Neuronal stem cell (in vitro differentiated cells): ENCODE measurements at regions not wholly inside any gene's neighbourhood (a gene's known extent, or its start where the extent isn't known, plus 50 kb on each side); places are given as distances from the start of the nearest gene placed in this dataset.
A peak's percentile ranks its signal among the peaks of the same experiment; 100 is the strongest.

ENCODE experiments used
- DNase-seq: peaks from one replicate; pipeline ENCODE4 v3.0.0-alpha.2; 2013; ENCODE audit warnings: low spot score
- H2AFZ ChIP-seq: one replicate; pipeline ENCODE4 v1.6.1; 2013; ENCODE audit warnings: mild to moderate bottlenecking, low read length, inconsistent platforms
- H2AK5ac ChIP-seq: 2 replicates; pipeline ENCODE4 v1.6.1; 2013; ENCODE audit warnings: low read depth, mild to moderate bottlenecking, inconsistent platforms, low read length, moderate library complexity, mixed read lengths
- H2BK120ac ChIP-seq: 2 replicates; pipeline ENCODE4 v1.6.1; 2013; ENCODE audit warnings: low read depth, mild to moderate bottlenecking, inconsistent platforms, low read length, moderate library complexity, mixed read lengths
- H2BK12ac ChIP-seq: one replicate; pipeline ENCODE4 v1.6.1; 2013; ENCODE audit warnings: low read length, inconsistent platforms
- H2BK15ac ChIP-seq: 2 replicates; pipeline ENCODE4 v1.6.1; 2013; ENCODE audit warnings: mild to moderate bottlenecking, low read length, inconsistent platforms, mixed read lengths
- H2BK5ac ChIP-seq: one replicate; pipeline ENCODE4 v1.6.1; 2013; ENCODE audit warnings: inconsistent platforms, mild to moderate bottlenecking, low read length, moderate library complexity
- H3K14ac ChIP-seq: one replicate; pipeline ENCODE4 v1.6.1; 2013; ENCODE audit warnings: low read length, inconsistent platforms
- H3K18ac ChIP-seq: 2 replicates; pipeline ENCODE4 v1.6.1; 2013; ENCODE audit warnings: low read length, inconsistent platforms
- H3K23ac ChIP-seq: 2 replicates; pipeline ENCODE4 v1.6.1; 2013; ENCODE audit warnings: low read depth, mild to moderate bottlenecking, mixed read lengths, low read length, inconsistent platforms; ENCODE audit not compliant: poor library complexity
- H3K27ac ChIP-seq: replicated peaks from 3 replicates; pipeline ENCODE4 v1.5.1; 2013; ENCODE audit warnings: low read length, inconsistent platforms
- H3K27me3 ChIP-seq, 3 experiments: 2 replicates each; pipeline ENCODE4 v1.6.1; 2013; ENCODE audit warnings: low read length in 3 of 3, mild to moderate bottlenecking in 2 of 3, inconsistent platforms in 1 of 3, low read depth in 1 of 3, mixed read lengths in 1 of 3, moderate library complexity in 1 of 3; ENCODE audit not compliant: control insufficient read depth in 3 of 3, insufficient read depth in 3 of 3
- H3K36me3 ChIP-seq, 2 donors: replicated peaks in 1 of 2; 2 replicates each; pipeline ENCODE4 v1.6.1; 2013; ENCODE audit warnings: low read length in 2 of 2; ENCODE audit not compliant: control insufficient read depth in 2 of 2, insufficient read depth in 2 of 2
- H3K4ac ChIP-seq: 2 replicates; pipeline ENCODE4 v1.6.1; 2013; ENCODE audit warnings: inconsistent platforms, mild to moderate bottlenecking, low read length, moderate library complexity
- H3K4me1 ChIP-seq, 2 donors: 1 replicate in 1 of 2; 2 replicates in 1 of 2; pipeline ENCODE4 v1.6.1; 2013; ENCODE audit warnings: low read length in 2 of 2, low read depth in 1 of 2; ENCODE audit not compliant: control insufficient read depth in 2 of 2, insufficient read depth in 1 of 2
- H3K4me2 ChIP-seq: one replicate; pipeline ENCODE4 v1.6.1; 2013; ENCODE audit warnings: mild to moderate bottlenecking, low read length, inconsistent platforms; ENCODE audit not compliant: insufficient read depth, poor library complexity, severe bottlenecking
- H3K4me3 ChIP-seq, 2 donors: 2 replicates each; pipeline ENCODE4 v1.5.1; 2013; ENCODE audit warnings: low read length in 2 of 2, mild to moderate bottlenecking in 2 of 2, inconsistent platforms in 1 of 2, moderate library complexity in 1 of 2
- H3K79me1 ChIP-seq: one replicate; pipeline ENCODE4 v1.6.1; 2013; ENCODE audit warnings: low read depth, mild to moderate bottlenecking, inconsistent platforms, low read length, moderate library complexity
- H3K9ac ChIP-seq: one replicate; pipeline ENCODE4 v1.6.1; 2013; ENCODE audit warnings: mild to moderate bottlenecking, low read depth, low read length, inconsistent platforms; ENCODE audit not compliant: poor library complexity
- H3K9me3 ChIP-seq, 2 donors: replicated peaks in 1 of 2; 2 replicates each; pipeline versions ENCODE3 to v1.6.1; 2013; ENCODE audit warnings: low read length in 2 of 2, mild to moderate bottlenecking in 2 of 2, inconsistent platforms in 1 of 2, low read depth in 1 of 2, mixed read lengths in 1 of 2, moderate library complexity in 1 of 2; ENCODE audit not compliant: control insufficient read depth in 2 of 2, insufficient read depth in 1 of 2
- H4K8ac ChIP-seq: one replicate; pipeline ENCODE4 v1.6.1; 2013; ENCODE audit warnings: low read depth, mild to moderate bottlenecking, inconsistent platforms, low read length, moderate library complexity
- H4K91ac ChIP-seq: one replicate; pipeline ENCODE4 v1.6.1; 2013; ENCODE audit warnings: low read length, low read depth, mild to moderate bottlenecking, inconsistent platforms; ENCODE audit not compliant: poor library complexity
- WGBS, 2 donors: extraction: QIAGEN DNeasy Blood & Tissue Kit; methylation state at CpG; one replicate each; pipeline ENCODE4 v1.1.7; 2013; ENCODE audit warnings: missing lambda C conversion rate in 2 of 2, mixed read lengths in 1 of 2; ENCODE audit not compliant: insufficient read length in 2 of 2, insufficient replicate concordance in 1 of 2; ENCODE audit errors: extremely low coverage in 2 of 2; 5-methylcytosine and 5-hydroxymethylcytosine counted together

GRCh38 chr12:87784350-87784749, 244.9 kb downstream of the C12orf50 start:
- no peak overlapping the region for H3K27ac ChIP-seq
- no CpG with 5 or more reads among the region's 21 CpGs for WGBS, 2 donors
- H3K4me1 ChIP-seq = no peaks in the 10 kb centered on the region
- H3K9ac ChIP-seq = no peak overlapping the region
- peak overlapping the region; percentile 42 for H3K18ac ChIP-seq
- no peak overlapping the region for H3K23ac ChIP-seq
- no peak overlapping the region for H3K14ac ChIP-seq
- H2BK15ac ChIP-seq = no peak overlapping the region
- no peak overlapping the region for H2BK5ac ChIP-seq
- H3K79me1 ChIP-seq = no peaks in the 10 kb centered on the region
- no peak overlapping the region for H2BK120ac ChIP-seq
- DNase-seq = no peak
- no peak overlapping the region for H3K4me3 ChIP-seq
- no peaks in the 10 kb centered on the region for H3K9me3 ChIP-seq
- no peaks in the 10 kb centered on the region for H3K36me3 ChIP-seq
- no peak overlapping the region for H3K4ac ChIP-seq
- H2BK12ac ChIP-seq = no peak overlapping the region
- H2AK5ac ChIP-seq = no peak overlapping the region
- no peak overlapping the region for H4K91ac ChIP-seq
- H4K8ac ChIP-seq = no peak overlapping the region
- H3K27me3 ChIP-seq = no peaks in the 10 kb centered on the region
- peak overlapping the region; percentile 17 for H2AFZ ChIP-seq
- no peak overlapping the region for H3K4me2 ChIP-seq

GRCh38 chr12:87783467-87783866, 245.7 kb downstream of the C12orf50 start:
- H3K18ac ChIP-seq = no peak overlapping the region
- no peak overlapping the region for H4K91ac ChIP-seq
- H2BK5ac ChIP-seq = no peak overlapping the region
- no peaks in the 10 kb centered on the region for H3K9me3 ChIP-seq
- no peak overlapping the region for H3K9ac ChIP-seq
- H3K36me3 ChIP-seq = no peaks in the 10 kb centered on the region
- H2AFZ ChIP-seq = peak overlapping the region; percentile 65
- no peak overlapping the region for H2BK120ac ChIP-seq
- no peak overlapping the region for H2BK12ac ChIP-seq
- H3K14ac ChIP-seq = no peak overlapping the region
- H2AK5ac ChIP-seq = no peak overlapping the region
- no peak overlapping the region for H3K23ac ChIP-seq
- no CpG with 5 or more reads among the region's 8 CpGs for WGBS, 2 donors
- DNase-seq = no peak
- H3K79me1 ChIP-seq = no peaks in the 10 kb centered on the region
- H3K27me3 ChIP-seq = no peaks in the 10 kb centered on the region
- no peak overlapping the region for H3K4me2 ChIP-seq
- H3K4me1 ChIP-seq = no peaks in the 10 kb centered on the region
- H3K27ac ChIP-seq = no peak overlapping the region
- H4K8ac ChIP-seq = no peak overlapping the region
- H3K4me3 ChIP-seq = no peak overlapping the region
- no peak overlapping the region for H3K4ac ChIP-seq
- no peak overlapping the region for H2BK15ac ChIP-seq

- H3K4me1 ChIP-seq = no peaks in the 10 kb centered on the region
- no peak overlapping the region for H3K9ac ChIP-seq
- no peak overlapping the region for H3K4me3 ChIP-seq
- H3K18ac ChIP-seq = no peak overlapping the region
- no peak overlapping the region for H2BK120ac ChIP-seq
- H4K91ac ChIP-seq = no peak overlapping the region
- H3K27me3 ChIP-seq = no peaks in the 10 kb centered on the region
- DNase-seq = no peak
- no peak overlapping the region for H4K8ac ChIP-seq
- H2BK12ac ChIP-seq = no peak overlapping the region
- no peak overlapping the region for H3K14ac ChIP-seq
- H3K36me3 ChIP-seq = no peaks in the 10 kb centered on the region
- no peak overlapping the region for H2AK5ac ChIP-seq
- H3K9me3 ChIP-seq = no peaks in the 10 kb centered on the region
- H3K23ac ChIP-seq = no peak overlapping the region
- peak overlapping the region; percentile 65 for H2AFZ ChIP-seq
- no peak overlapping the region for H3K4ac ChIP-seq
- WGBS, 2 donors = no CpG with 5 or more reads among the region's 3 CpGs
- no peaks in the 10 kb centered on the region for H3K79me1 ChIP-seq
- H3K4me2 ChIP-seq = no peak overlapping the region
- H2BK15ac ChIP-seq = no peak overlapping the region
- no peak overlapping the region for H2BK5ac ChIP-seq
- no peak overlapping the region for H3K27ac ChIP-seq
Observed at GRCh38 chr12:87782838-87783237, 246.4 kb downstream of the C12orf50 start.

GRCh38 chr12:87779858-87780498, 249.2 kb downstream of the C12orf50 start:
- no CpG with 5 or more reads among the region's 2 CpGs for WGBS, 2 donors

More at GRCh38 chr12:87779858-87780498, 249.2 kb downstream of the C12orf50 start:
- Histone ChIP-seq H3K79me1 (no peaks in the 10 kb centered on the region), H3K9me3 (no peaks in the 10 kb centered on the region), H3K4ac (no peak overlapping the region), H3K23ac (no peak overlapping the region), H4K8ac (no peak overlapping the region), H2AFZ (peak overlapping the region; percentile 35), H2AK5ac (no peak overlapping the region), H3K18ac (no peak overlapping the region), H3K4me2 (no peak overlapping the region), H2BK12ac (no peak overlapping the region), H2BK15ac (no peak overlapping the region), H2BK120ac (no peak overlapping the region), H2BK5ac (no peak overlapping the region), H3K14ac (no peak overlapping the region), H3K4me1 (no peaks in the 10 kb centered on the region), H3K4me3 (no peak overlapping the region), H4K91ac (no peak overlapping the region), H3K27ac (no peak overlapping the region), H3K36me3 (no peaks in the 10 kb centered on the region), H3K27me3 (no peaks in the 10 kb centered on the region), H3K9ac (no peak overlapping the region)
- DNase-seq = no peak
